GM21786 (cell line): ENCODE measurements at regions not wholly inside any gene's neighbourhood (a gene's known extent, or its start where the extent isn't known, plus 50 kb on each side); places are given as distances from the start of the nearest gene placed in this dataset.
"Not testable (repeated sequence)": the region's sequence is repeated elsewhere in the genome, so short reads cannot be mapped to it uniquely, and the experiment has no call there.

Experiments used
- ATAC-seq: cut with Tn5 transposase; IDR thresholded peaks from one replicate; pipeline ENCODE4 v1.9.1; 2021; ENCODE audit not compliant: unreplicated experiment

DNA sequence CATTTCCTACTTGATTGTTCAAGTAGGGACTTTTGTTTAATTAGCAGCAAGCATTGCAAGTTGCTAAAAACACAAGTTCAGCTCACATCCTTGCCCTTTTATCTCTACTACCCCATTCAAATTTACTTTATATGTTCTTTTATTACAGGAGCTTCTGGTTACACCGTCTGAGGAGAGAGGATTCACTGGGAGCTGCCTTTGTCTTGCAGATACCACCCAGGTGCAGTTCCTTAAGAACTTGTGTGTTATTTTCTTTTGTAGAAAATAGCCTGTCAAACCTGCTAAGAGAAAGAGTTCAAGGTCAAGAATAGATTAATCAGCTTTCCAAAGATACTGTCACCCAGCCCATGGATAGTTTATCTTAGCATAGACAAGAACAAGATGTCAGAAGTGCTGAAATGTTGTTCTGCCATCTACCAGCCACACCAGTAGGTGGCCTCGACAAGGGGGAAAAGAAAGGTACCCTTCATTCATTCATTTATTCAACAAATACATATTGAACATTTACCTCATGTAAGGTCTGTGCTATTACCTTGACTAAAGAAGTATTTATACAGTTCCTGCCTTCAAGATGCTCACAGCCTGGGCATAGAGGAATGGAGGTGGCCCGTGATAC is 750.3 kb downstream of the MAT2B start:
- no peak for ATAC-seq

DNA sequence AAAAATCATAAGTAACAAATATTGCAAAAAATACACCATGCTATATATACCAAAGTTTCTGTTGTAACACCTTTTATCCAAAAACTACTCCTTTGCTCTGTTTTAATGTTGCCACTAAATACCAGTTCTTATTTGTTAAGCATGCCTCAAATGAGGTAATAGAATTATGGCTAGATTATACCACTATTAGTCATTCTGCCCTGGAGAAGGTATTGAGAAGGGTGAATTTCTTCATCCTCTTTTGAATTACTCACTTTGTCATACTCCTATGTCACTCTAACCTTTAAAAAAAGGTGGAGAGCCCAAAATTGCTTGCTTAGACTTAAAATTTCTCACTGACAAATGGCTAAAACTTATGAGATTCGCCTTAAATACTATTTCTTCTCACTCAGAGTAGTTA is 750.9 kb downstream of the MAT2B start:
- no peak for ATAC-seq

DNA sequence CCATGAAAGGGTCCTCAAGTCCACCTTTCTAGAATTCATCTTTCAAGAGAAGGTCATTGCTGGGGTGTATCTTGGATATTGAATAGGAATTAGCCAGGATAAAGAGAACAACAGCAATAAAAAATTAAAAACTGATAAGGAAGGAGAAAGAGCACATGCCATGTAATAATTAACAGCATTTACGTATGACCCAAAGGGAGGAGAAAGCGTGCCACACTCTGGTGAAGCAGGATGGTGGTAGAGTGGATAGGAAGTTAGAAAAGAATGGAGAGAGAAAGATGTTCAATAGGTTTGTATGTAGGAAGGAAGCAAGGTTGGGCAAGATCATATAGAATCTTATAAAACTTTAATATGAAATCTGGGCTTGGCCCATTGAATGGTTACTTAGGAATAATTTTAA is 751.5 kb downstream of the MAT2B start:
- ATAC-seq = no peak

DNA sequence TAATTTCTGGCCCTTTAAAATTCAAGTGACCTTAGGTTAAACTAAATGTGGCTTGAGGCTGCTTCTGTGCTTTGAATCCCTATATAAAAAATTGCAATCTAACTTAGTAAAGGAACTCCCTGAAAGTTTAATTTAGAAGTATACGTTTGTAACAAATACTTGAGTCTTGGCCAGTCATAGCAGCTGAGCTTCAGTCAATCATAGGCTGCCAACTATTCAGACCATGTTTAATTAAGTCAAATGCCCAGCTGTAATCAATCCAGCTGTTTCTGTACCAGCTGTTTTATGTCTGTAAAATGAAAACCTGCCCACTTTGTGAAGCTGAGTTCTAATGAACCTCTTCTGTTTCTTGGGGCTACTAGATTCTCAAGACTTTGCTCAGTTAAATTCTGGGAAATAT is 760.1 kb downstream of the MAT2B start:
- no peak for ATAC-seq

DNA sequence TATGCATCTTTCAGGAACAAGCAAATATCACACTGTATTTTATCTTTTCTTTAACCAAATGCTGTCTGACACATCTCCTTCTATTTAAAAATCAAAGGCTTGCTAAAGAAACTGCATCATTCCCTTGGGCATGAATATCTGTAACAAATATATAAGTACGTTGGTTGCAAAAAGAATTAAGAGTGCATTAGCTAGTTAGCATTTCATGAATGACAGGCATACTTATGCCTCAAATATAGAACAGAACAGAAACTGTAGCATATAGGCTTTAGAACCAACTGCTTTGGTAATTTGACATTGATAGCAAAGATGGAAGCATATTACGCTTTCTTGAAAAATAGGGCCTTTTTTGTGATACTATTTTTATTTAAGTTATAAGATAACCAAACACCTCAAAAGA is 761.2 kb downstream of the MAT2B start:
- no peak for ATAC-seq

DNA sequence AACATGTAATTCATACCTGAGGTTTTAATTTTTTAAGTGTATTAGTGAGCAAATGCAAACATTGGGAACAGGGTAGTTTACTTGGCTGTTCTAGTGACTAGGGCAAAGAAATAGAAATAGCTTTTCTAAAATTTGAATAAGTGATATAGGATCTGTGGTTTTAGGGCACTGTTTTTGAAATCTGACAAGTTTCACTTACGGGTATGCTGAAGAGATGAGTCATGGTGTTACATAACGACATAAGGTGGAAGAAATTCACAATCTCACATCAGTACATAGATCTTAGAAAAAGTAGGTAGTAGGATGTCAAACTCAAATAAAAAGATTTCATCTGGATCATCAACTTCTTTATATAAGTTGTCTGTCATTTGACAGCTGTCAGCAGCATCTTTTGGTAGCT is 772.3 kb downstream of the MAT2B start:
- ATAC-seq = peak; percentile 78

DNA sequence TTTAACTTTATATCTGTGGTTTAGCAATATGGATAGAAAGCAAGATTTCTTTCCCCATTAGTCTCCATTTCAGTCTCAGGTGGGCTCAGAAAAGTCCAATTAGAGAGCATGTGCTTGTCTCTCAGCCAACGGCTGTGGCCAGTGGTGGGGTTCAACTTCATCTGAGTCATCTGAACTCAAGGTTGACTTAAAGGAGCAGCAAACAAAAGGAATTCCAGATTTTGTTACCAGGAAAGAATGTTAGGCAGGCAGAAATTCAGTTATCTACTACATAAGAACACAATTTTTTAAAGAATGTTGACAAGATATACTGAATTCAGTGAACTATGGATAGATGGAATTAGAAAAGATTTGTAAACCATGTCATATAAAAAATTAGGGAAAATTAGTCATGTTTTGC is 784.1 kb downstream of the MAT2B start:
- no peak for ATAC-seq

DNA sequence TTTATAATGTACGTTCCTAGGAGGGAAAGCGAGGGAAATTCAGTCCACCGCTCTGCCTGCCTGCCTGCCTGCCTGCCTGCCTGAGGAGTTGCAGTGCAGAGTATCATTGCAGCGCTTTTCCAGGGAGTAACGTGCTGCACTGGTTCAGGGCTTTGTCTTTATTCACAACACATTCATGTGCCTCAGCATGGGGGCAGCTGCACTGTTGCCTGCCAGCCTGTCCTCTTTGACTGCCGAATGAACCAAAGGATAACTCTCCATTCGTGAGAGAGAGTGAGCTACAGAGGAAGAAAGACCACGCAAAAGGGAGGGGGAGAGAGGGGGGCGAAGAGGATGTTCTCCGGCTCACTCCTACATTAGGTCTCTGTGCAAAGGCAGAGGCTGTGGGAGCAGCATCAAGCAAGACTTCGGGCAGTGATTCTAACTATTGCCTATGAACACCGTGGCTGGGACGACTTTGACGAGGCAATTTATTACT is 791.2 kb downstream of the MAT2B start:
- no peak for ATAC-seq

DNA sequence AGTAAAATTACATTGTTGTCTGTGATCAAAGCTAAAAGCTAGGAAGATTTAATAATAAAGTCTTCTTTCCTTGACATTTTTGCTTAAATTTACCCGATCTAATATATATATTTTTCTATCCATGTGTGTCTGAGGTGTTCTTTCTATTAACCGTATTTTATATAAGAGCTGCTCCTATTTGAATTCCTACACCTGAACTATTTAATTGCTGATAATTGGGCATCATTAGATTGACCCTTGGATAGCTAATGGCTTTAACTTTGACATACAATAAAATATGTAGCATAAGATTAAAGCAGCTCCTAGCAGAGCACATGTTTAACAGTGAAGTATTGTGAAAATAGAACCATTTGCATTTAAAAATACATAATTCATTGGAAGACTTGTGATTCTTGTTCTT is 792.7 kb downstream of the MAT2B start:
- no peak for ATAC-seq

DNA sequence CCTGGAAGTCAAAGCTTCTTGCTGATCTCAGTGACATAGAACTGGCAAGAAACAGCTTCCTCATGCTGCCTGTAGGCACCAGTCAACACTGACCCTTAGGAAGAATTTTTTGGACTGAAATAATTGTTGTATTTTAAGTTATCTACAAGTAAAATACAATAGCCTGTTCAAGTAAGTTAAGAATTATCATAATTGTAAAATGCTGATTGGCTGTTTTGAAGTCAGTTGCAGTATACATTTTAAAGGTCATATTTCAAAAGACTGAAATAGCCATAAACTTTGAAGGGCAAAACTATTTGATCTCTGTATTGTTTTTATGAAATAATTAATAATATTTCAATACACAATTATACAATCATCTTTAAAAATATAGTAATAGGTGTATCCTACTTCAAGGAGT is 794.9 kb downstream of the MAT2B start:
- no peak for ATAC-seq

DNA sequence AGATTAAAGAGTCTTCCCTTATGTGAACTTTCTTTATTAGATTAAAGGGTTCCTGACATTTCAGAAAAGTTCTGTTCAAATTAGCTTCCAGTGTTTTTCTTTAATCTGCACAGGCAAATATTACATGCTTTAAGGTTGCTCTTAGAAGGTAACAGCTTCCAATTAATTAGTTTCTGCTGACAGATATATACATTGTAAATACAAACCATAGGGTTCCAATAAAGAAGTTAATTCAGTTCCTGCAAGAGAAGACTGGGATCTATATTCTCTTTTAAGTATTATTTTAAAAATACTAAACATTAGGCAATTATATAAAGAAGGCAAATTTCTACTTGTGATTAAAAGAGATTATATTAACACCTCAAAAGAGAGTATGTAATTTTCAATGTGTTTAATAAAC is 795.7 kb downstream of the MAT2B start:
- no peak for ATAC-seq

DNA sequence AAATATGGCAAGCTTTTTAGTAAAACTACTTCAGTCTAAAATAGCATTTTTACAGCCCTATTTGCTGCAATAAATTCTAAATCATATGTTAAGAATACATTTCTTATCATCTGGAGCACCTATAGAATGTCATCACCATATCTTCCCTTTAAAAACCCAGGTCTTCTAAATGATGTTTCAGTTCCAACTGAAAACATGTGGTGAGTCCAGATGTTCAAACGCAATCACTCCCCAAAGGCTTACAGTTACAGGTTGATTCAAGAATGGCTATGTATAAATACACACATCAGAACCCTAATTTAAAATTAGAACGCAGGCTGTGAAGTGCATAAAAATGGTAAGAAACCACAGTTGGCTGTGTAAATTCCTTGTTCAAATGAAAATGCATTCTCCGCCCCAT is 796.3 kb downstream of the MAT2B start:
- ATAC-seq = no peak

DNA sequence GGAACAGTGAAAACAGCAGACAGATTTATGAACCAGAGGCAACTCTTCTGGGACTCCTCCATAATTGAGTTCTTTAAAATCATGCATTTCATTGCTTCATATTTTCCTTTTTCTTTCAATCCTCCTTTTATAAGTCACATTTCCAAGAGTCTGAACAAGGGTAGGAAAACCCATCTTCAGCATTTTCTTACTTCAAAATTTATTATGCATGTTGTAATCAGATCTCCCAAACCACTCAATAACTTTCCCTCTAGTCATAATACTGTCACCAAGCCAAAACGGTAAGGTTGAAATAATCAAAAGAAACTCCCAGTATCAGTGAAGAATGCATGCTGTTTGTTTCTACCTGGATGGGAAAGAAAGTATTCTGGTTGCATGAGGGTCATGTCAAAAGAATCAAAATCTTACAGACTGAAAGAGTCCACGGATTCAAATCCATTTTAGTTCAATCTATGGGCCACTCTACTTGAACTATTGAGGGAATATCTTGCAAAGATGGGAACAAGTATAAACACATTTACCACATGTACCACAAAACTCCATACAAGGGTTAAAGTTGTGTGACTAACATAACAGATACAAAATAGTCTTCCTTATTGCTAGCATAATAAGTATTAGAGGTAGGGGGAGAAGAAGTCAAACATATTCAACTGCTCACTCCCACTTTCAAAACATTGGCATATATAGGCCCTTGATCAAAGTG is 797.3 kb downstream of the MAT2B start:
- no peak for ATAC-seq

DNA sequence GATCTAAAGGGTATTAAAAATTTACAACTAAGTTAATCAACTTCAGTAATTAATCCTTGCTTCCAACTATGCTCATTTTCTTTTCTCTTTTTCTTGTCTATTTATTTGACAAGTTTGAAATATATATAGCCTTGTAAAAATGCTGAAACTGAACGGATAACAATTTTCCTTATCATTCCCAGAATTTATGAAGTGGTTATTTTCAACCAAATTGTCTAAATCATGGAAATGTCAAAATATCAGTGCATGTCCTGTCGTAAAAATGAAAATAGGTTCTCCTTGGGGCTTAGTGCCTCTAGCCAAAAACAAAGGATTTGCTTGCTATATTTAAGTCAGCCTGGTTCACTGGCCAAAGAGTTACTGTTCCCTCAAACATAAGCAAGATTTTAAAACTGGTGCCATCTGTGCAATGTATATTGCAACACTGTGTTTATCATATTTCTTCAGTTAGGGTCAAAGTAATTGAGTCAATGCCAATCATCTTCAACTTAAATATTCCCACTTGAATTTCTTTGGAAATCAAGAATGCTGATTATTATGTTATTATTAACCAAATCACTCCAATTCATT is 798.3 kb downstream of the MAT2B start:
- no peak for ATAC-seq

DNA sequence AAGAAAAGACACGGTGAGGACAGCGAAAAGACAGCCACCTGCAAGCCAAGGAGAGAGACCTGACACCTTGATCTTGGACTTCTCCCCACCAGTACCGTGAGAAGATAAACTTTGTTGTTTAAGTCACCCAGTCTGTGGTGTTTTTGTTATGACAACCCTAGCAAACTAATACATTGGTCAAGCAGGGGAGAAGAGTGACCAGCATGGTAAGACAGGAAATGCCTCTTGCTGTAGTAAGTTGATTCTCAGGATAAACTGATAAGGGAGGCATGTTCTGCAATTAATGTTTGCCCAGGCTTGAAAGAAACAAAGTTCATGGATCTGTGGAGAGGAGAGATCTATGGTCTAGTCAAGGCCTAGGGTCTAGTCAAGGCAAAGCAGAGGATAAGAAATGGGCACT is 801.2 kb downstream of the MAT2B start:
- no peak for ATAC-seq

DNA sequence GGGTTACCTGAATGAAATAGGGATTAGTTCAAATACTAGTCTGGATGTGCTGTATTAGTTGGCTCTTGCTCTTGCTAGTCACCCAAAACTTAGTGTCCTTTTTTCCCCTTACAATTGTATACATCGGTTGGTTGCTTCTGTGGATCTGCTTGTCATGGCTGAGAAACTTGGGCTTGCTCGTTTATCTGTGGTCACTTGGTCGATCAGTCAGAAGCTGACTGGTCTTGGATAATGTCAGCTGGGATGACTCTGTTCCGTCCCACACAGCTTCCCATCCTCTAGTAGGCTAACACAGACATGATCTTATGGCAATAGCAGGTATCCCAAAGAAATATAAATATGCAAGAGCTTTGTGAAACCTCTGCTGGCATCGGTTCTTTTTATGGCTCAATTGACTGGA is 807.4 kb downstream of the MAT2B start:
- no peak for ATAC-seq

DNA sequence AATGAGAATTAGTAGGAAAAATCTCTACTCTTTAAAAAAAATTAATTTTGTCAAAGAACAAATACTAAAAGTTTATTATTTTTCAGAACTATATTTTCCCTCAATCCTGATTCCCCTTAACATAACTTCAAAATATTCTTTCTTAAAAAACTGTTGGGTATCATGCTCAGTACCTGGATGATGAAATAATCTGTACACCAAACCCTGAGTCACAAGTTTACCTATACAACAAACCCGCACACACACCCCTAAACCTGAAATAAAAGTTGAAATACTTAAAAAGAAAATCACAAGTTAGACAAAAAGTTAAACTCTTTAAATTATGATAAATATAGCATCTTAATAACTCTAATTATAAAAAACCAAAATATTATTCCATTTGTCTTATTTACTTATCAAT is 812.3 kb downstream of the MAT2B start:
- no peak for ATAC-seq

DNA sequence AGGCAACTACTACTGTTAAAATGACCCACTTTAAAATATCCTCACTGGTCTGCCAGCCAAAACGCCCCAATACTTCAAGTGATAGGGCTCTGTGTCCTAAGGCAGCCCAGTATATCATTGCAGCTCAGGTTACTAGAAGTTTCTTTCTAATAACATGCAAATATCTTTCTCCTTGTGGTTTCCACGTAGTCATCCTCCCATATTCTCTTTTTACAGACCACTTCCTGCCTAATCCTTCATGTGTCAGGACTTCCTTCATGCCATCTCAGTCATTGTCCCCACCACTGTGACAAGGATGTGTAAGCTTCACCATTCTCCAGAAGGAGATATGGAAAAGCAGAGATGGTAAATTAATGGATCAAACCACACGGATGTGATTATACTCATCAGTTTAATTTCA is 813.7 kb downstream of the MAT2B start:
- ATAC-seq = no peak

DNA sequence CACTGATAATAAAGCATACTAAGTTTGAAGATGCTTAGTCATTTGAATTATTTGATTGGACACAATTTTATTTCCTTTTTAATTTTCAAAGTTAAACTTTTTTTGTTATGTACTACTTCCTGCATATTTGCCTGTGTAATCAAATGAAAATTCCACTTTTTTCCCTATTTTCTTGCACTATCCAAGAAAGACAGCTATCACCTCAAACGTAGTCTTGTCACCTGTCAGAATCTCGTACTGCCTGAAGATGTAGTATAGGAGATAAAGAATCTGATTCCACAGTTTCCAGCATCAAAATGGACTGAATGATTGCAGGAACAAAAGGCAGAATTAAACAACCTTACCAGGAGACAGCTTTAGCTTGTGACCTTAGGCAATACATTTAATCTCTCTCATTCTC is 818.8 kb downstream of the MAT2B start:
- ATAC-seq = no peak

DNA sequence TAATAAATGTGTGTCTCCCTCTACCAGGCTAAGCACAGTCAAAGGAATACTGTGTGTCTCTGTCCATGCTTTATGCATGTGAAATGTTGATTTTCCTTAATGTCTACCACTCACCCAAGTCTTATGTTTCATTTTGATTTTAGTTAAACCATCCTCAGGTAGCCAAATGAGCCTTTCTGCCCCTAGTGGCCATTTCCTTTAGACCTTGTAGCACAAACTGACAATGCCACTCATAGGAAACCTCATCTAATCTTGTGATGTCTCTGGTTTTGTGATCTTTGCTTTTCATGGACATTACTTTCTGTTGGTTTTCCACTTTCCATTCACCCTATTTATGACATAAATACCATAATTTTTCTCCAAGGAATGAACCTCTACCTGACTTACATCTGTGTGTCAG is 820.8 kb downstream of the MAT2B start:
- ATAC-seq = peak; percentile 56

DNA sequence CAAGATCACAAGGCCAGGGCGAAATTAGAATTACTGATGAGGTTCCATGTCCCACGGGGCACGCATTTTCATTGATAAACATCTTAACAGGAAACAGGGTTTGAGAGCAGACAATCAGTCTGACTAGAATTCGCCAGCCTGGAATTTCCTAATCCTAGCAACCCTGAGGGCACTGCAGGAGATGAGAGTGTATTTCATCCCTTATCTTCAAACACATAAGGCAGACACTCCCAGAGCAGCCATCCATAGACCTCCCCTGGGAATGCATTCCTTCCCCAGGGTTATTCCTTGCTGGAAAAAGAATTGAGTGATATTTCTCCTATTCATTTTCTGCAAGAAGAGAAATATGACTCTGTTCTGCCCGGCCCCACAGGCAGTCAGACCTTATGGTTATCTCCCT is 821.7 kb downstream of the MAT2B start:
- not testable (repeated sequence) for ATAC-seq

DNA sequence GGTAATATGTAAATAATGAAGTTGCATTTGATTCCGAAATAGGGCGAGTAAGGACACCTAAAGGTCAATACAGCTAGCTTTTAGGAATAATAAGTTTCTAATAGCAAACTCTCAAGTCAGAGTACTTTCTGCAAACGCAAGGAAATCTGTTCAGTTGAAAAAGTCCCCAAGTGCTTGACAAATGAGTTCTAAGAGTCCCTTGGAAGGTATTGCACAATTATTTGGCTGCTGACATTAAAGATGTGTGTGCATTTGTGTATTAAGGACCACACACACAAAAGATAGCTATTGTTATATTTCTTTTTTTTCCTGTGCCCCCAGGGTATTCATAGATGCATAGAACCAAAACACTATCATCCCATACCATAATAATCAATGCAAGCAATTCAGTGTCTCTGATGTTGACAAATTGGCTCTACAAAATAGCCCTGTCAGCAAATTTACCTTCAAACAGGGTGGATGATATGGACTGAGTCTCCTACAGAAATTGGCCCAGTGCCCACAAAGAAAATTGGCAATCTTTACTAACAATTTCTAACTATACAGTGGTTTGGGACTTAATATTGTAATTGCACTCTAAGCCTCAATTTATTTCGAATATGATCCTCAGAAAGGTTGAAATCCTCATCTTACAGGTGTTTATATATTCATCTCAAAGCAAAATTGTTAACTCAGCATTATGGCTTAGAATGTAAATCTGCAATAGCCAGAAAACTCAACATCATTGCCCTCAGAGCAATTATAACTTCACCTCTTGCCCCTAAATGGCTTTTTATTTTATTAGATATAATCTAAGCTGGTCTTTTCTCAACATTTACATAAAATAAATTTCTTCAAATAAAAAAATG is 827.2 kb downstream of the MAT2B start:
- ATAC-seq = no peak
